Progenitor cell of endocrine pancreas (in vitro differentiated cells): ENCODE measurements at regions not wholly inside any gene's neighbourhood (a gene's known extent, or its start where the extent isn't known, plus 50 kb on each side); places are given as distances from the start of the nearest gene placed in this dataset.
A peak's percentile ranks its signal among the peaks of the same experiment; 100 is the strongest.

Experiments used
- DNase-seq: peaks from one replicate; pipeline ENCODE4 v3.0.0; 2021; ENCODE audit warnings: low spot score; ENCODE audit not compliant: unreplicated experiment
- H3K27ac Mint-ChIP-seq: 2 replicates; pipeline ENCODE4 v1.8.0; 2021; ENCODE audit warnings: mild to moderate bottlenecking, moderate library complexity, mixed read lengths
- H3K27me3 Mint-ChIP-seq: 2 replicates; pipeline ENCODE4 v1.8.0; 2021; ENCODE audit warnings: mixed read lengths
- H3K36me3 Mint-ChIP-seq: 2 replicates; pipeline ENCODE4 v1.8.0; 2022; ENCODE audit warnings: mixed read lengths; ENCODE audit not compliant: insufficient read depth
- H3K4me1 Mint-ChIP-seq: 2 replicates; pipeline ENCODE4 v1.8.0; 2021; ENCODE audit warnings: low read depth, mixed read lengths
- H3K4me3 Mint-ChIP-seq: 2 replicates; pipeline ENCODE4 v1.8.0; 2021; ENCODE audit warnings: low read depth, mild to moderate bottlenecking, moderate library complexity, mixed read lengths
- H3K9me3 Mint-ChIP-seq: 2 replicates; pipeline ENCODE4 v1.8.0; 2021; ENCODE audit warnings: low read depth, mixed read lengths
- TF ChIP-seq, protein P1 (sequence below): fragments of 200-600 bp; sonication (generic); IDR thresholded peaks from one replicate; pipeline ENCODE4 v1.5.0; 2021; ENCODE audit warnings: antibody characterized with exemption, mild to moderate bottlenecking; ENCODE audit not compliant: unreplicated experiment

DNA sequence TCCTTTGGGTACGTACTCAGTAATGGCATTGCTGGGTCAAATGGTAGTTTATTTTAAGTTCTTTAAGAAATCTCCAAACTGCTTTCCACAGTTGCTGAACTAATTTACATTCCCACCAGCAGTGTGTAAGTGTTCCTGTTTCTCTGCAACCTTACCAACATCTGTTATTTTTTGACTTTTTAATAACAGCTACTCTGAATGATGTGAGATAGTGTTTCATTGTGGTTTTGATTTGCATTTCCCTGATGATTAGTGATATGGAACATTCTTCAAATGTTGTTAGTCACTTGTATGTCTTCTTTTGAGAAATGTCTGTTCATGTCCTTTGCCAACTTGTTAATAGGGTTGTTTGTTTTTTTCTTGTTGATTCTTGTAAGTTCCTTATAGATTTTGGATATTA lies 558.9 kb downstream of the SH2D4B start:
- Mint-ChIP-seq H3K4me3 (no peak overlapping the region), H3K9me3 (peaks cover 1% of the 10 kb centered on the region), H3K4me1 (no peaks in the 10 kb centered on the region), H3K27me3 (no peaks in the 10 kb centered on the region), H3K36me3 (no peaks in the 10 kb centered on the region), H3K27ac (no peak overlapping the region)
- TF ChIP-seq, protein P1, sequence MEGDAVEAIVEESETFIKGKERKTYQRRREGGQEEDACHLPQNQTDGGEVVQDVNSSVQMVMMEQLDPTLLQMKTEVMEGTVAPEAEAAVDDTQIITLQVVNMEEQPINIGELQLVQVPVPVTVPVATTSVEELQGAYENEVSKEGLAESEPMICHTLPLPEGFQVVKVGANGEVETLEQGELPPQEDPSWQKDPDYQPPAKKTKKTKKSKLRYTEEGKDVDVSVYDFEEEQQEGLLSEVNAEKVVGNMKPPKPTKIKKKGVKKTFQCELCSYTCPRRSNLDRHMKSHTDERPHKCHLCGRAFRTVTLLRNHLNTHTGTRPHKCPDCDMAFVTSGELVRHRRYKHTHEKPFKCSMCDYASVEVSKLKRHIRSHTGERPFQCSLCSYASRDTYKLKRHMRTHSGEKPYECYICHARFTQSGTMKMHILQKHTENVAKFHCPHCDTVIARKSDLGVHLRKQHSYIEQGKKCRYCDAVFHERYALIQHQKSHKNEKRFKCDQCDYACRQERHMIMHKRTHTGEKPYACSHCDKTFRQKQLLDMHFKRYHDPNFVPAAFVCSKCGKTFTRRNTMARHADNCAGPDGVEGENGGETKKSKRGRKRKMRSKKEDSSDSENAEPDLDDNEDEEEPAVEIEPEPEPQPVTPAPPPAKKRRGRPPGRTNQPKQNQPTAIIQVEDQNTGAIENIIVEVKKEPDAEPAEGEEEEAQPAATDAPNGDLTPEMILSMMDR, result no peak
- DNase-seq, result no peak

DNA sequence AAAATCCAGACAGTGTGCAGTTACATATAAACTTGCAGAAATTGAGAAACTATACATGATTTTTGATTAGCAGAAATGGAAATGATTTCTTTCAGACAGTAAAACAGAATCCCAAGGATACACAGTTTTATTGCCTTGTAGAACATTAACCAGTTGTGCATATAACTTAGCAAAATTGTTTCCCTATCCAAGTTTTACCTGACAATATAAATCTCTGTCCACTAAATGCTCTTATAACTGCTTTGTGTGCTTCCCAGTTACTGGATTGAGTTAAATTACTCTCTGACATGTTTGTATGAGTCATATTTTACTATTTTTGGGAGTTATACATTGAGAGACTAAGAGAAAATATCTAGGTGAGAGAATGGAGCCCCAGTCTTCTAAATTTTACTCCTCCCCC lies 563.4 kb downstream of the SH2D4B start:
- no peak overlapping the region for H3K4me3 Mint-ChIP-seq
- no peaks in the 10 kb centered on the region for H3K4me1 Mint-ChIP-seq
- TF ChIP-seq, protein P1, result no peak
- no peaks in the 10 kb centered on the region for H3K27me3 Mint-ChIP-seq
- no peak for DNase-seq
- no peaks in the 10 kb centered on the region for H3K9me3 Mint-ChIP-seq
- H3K27ac Mint-ChIP-seq, result no peak overlapping the region
- H3K36me3 Mint-ChIP-seq, result no peaks in the 10 kb centered on the region

DNA sequence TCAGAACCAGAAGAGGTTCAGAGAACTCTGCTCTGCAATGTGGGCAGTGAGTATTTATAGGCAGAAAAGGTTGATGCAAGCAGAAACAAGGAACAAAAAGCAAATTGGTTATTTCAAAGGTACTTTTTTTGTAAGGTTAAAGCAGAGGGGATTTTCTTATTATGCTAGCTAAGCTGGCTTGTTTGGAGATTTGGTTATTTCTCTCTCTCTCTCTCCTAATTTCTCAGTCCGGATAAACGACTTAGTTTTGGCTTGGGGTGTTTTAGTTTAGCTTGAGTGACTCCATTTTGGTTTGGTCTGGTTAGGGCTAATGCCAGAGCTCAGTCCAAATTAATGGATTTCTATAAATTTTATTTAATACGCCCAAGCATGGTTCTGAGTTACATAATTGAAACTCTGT lies 566.8 kb downstream of the SH2D4B start:
- Mint-ChIP-seq H3K27me3 (no peaks in the 10 kb centered on the region), H3K36me3 (no peaks in the 10 kb centered on the region)
- TF ChIP-seq, protein P1, result no peak

DNA sequence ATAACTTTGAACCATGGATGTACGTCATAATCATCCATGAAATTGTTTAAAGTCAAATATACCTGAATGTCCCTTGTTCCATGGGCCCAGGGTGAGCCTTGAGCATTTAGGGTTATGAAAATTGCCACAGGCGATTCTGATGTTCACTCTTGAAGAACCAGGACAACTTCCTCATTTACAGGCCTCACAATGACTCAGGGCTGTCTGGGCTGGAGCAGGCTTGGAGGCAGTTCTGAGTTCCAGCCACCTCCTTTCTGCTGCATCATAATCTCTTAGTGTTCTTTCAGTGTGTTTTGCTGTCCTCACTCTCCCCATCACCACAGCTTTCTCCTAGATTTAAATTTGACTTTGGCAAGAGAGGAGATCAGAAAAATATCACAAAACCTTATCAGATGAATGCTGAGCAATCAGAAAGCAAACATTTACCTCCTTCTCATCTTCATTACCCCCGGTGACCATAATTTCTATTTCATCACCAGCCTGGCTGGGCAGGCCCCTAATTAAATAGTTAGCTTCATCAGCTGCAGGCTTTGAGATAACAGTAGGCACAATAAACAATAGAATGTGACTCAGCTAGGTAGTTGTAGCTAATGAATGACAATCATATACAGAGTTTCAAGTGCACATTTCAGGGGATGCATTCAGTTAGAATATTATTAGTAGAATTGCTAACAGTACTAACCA lies 571.0 kb downstream of the SH2D4B start:
- Mint-ChIP-seq H3K36me3 (no peaks in the 10 kb centered on the region), H3K27ac (peak overlapping the region; percentile 1), H3K4me3 (no peak overlapping the region), H3K9me3 (no peaks in the 10 kb centered on the region), H3K27me3 (no peaks in the 10 kb centered on the region), H3K4me1 (peaks cover 9% of the 10 kb centered on the region)
- DNase-seq, result no peak
- TF ChIP-seq, protein P1, result no peak

More for the DNA sequence above, 566.8 kb downstream of the SH2D4B start:
- Mint-ChIP-seq H3K4me3 (no peak overlapping the region), H3K4me1 (peaks cover 9% of the 10 kb centered on the region), H3K27ac (no peak overlapping the region), H3K9me3 (no peaks in the 10 kb centered on the region)
- DNase-seq, result no peak

DNA sequence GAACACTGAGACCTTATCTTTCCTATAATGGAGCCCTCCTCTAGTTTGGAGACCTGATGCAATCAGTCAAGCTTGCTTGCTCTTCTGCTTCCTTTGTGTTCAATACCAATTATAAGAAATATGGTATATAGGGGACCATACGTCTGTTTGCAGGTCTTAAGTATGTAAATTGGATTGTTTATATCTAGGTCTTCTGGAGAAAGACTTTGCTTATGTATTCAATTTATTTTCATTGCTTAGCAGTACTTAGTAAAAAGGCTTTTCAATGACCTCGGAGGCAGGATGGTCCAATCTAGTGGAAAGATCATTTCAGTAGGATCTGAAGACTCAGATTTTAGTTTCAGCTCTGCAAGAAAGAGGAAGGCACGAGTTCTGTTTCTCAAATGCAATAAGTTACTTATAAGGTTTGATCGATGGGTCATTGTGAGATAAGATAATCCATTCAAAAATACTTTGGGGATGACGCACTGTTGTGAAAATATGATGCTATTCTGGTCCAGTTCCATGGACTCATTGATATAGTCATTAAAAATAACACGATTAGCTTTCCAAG lies 571.6 kb downstream of the SH2D4B start:
- TF ChIP-seq, protein P1, result no peak
- Mint-ChIP-seq H3K27ac (peak overlapping the region; percentile 1), H3K36me3 (no peaks in the 10 kb centered on the region), H3K4me3 (no peak overlapping the region), H3K27me3 (no peaks in the 10 kb centered on the region), H3K4me1 (peaks cover 9% of the 10 kb centered on the region), H3K9me3 (no peaks in the 10 kb centered on the region)
- no peak for DNase-seq
